HG02970 (cell line): ENCODE measurements at regions not wholly inside any gene's neighbourhood (a gene's known extent, or its start where the extent isn't known, plus 50 kb on each side); places are given as distances from the start of the nearest gene placed in this dataset.
"Not testable (repeated sequence)": the region's sequence is repeated elsewhere in the genome, so short reads cannot be mapped to it uniquely, and the experiment has no call there.

ENCODE experiments used
- ATAC-seq: cut with Tn5 transposase; IDR thresholded peaks from one replicate; pipeline ENCODE4 v1.9.1; 2021; ENCODE audit warnings: mild to moderate bottlenecking, moderate library complexity, moderate number of reproducible peaks; ENCODE audit not compliant: unreplicated experiment, low FRiP score

GRCh38 chr5:92050970-92051369 lies 667.9 kb upstream of the ARRDC3 start:
- ATAC-seq: no peak

GRCh38 chr5:92041911-92042660 lies 659.0 kb upstream of the ARRDC3 start:
- no peak for ATAC-seq

DNA sequence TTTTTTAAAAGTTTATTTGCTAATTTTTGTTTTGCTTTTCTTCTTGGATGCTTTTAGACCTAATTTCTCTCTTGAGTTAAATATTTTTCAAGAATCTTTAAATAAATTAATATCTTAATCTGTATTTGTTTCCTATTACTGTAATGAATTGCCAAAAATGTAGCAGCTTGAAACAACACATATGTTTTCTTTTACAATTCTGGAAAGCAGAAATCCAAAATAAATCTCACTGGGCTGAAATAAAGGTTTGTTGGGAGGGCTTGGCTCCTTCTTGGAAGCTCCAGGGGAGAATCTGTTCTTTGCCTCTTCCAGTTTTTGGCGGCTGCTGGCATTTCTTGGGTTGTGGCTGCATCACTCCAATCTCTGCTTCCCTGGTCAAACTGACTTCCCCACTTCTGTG lies 658.1 kb upstream of the ARRDC3 start:
- no peak for ATAC-seq

GRCh38 chr5:92029792-92030191 lies 646.7 kb upstream of the ARRDC3 start:
- not testable (repeated sequence) for ATAC-seq

DNA sequence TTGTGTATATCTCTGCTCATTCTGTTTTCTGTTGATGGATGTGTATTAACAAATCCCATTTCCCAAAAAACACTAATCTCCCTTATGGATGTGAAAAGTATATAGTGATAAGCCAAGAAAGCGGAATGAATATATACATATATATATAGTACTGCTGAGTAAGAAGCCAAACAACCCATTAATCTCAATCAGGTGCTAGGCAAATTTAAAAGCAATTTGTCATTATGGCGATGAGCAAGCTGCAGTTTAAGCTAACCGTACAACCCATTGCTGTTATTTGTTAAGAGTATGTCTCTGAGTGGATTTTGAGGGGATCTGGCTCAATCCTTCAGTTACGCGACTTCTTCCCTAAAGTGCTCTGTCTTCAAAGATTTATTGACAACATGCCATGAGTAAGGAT lies 640.4 kb upstream of the ARRDC3 start:
- no peak for ATAC-seq

- no peak for ATAC-seq
These were observed 640.0 kb upstream of the ARRDC3 start for GRCh38 chr5:92023141-92023471.

DNA sequence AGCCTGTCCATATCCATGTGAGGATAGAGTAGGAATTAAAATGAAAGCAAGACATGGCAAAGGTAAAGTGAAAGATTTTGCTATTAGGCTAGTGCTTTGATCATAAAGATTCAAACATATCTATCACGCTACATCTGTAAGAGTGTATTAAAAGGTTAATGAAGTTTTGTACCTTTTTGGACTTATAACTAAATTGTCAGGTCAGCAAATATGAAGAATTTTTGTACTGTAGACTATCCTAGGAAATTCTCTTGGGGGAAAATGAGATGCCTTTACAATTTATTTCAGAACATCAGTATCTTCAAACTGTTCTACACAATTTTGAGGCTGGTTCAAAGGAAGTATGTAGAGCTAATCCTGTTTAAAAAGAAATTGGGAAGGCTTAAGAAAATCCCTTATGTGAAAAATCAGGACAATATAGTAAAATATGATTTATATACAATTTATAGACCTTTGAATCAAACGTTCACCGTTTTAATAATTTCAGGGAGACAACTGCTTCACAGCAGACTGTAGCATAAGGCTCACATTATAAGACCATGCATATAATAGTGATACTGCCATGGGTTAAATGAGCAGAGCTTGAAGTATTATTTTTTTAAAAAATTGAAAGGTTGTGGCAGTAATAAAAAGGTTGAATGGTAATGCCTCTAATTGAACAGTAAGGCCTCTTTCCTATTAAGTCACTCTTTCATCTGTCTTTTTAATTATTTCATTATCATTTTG lies 639.5 kb upstream of the ARRDC3 start:
- no peak for ATAC-seq

DNA sequence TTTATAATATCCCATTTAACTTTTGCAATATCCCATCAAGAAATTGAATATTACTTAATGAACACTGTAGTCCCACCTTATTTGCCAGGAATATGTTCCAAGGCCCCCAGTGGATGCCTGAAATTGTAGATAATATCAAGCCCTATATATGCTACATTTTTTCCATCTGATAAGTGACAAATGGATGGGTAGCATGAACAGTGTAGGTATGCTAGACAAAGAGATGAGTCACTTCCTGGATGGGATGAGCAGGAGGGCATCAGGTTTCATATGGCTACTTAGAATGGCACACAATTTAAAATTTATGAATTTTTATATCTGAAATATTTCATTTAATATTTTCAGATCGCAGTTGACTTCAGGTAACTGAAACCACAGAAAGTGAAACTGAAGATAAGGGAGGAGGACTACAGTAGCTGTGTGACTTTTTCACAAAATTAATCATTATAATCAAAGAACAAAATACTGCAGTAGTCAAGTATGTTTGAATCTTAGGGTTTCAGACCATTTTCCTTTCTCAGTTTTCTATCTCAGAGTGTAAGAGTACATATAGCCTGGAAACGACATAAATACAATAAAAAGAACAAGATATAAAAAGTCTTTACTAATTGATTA lies 636.4 kb upstream of the ARRDC3 start:
- ATAC-seq: no peak

GRCh38 chr5:92017776-92018175 lies 634.7 kb upstream of the ARRDC3 start:
- no peak for ATAC-seq

DNA sequence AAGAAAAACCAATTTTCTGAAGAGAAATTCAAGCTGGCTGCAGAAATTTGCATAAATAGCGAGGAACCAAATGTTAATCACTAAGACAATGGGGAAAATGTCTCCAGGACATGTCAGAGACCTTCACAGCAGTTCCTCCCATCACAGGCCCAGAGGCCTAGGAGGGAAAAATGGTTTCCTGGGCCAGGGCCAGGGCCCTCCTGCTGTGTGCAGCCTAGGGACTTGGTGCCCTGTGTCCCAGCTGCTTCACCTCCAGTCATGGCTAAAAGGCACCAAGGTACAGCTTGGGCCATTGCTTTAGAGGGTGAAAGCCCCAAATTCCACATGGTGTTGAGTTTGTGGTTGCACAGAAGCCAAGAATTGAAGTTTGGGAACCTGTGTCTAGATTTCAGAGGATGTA lies 628.7 kb upstream of the ARRDC3 start:
- not testable (repeated sequence) for ATAC-seq

DNA sequence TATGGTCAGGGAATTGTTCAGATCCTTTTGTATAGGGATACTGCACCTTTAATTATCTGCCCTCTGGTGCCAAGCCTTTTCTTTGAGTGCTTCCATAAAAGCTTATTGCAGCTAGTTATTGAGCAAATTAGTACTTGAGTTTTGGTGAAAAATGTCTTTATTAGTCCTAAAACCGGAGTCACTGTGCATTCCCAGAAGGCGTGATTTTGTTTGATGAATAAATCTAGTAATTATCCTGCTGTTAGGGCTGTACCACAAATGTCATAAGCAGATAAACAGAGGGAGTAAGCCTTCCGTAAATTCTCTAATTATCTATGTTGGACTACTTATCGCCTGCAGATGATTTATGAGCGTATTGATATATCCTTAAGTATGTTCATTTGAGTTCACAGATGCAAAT lies 620.7 kb upstream of the ARRDC3 start:
- no peak for ATAC-seq

DNA sequence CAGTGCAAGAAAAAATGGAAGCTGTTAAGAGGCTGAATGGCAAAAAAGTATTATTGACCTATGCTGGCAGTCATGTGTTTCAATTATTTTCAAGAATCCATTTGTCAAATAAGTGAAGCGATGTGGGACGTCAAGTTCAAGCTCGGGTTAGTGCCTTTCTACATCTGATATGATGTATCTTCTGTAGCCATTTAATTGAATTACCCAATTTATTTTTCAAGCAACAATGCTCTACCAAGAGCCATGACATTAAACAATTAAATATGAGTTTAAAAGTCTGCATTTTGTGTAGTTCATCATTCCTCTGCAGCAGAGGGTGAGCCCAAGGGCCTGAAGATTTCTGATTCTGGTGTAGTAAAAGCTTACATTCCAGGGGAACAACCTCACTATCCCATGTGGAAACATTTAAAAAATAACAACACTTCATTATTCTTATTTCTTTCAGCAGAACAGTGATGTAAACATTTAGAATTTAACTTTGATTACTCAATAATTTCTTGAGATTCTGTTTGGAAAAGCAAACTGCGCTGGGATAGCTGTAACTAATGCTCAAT lies 619.7 kb upstream of the ARRDC3 start:
- no peak for ATAC-seq

- ATAC-seq: no peak
These were observed 615.7 kb upstream of the ARRDC3 start for GRCh38 chr5:91998774-91999173.

DNA sequence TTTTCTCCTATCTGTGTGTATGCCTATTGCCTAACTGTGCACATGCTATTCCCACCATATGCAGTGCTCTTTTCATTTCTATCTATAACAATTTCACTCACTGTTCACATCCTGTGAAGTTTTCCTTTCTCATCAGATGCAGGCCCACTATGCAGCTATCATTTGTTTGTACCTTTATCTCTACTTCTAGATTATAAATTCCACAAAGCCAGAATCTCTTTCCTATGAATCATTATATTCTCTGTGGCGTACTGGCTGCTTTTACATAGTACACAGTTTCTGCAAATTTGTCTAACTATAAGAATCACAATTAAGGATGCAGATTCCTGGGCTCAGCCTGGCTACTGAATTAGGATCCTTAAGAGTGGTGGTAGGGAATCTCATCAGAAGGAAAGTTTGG lies 600.8 kb upstream of the ARRDC3 start:
- no peak for ATAC-seq

DNA sequence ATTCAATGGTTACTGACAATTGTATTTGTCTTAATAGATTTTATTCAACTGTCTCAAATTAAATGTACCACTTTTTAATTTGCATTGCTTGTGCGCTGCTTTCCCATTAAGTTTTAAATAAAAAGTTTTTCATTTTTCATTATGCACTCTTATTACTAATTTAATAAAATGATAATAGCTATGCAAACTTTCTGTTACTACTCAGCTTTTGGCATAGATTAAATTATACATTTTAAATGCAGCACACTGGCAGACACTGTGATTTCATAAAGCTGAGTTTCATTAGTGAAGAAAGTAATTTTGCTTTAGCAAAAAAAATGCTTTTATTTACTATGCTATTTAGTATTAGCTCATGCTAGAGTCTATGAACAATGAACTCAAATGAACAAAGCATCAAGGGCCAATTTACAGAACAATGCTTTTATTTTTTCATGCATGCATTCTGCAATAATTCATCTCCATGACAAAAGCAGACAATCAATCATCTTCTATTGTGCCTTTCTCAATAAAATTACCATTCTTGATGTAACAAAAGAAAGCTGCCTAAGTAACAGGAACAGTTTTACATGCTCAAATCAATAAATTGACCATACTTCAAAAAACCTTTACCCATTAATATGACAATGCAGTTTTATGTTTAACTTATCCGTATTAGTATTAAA lies 595.2 kb upstream of the ARRDC3 start:
- ATAC-seq: no peak

- no peak for ATAC-seq
These were observed 594.5 kb upstream of the ARRDC3 start for GRCh38 chr5:91977579-91977978.

GRCh38 chr5:91976451-91976850 lies 593.3 kb upstream of the ARRDC3 start:
- no peak for ATAC-seq

- ATAC-seq: no peak
These were observed 580.0 kb upstream of the ARRDC3 start for GRCh38 chr5:91963166-91963565.

- ATAC-seq: no peak
These were observed 574.5 kb upstream of the ARRDC3 start for GRCh38 chr5:91957666-91958065.

DNA sequence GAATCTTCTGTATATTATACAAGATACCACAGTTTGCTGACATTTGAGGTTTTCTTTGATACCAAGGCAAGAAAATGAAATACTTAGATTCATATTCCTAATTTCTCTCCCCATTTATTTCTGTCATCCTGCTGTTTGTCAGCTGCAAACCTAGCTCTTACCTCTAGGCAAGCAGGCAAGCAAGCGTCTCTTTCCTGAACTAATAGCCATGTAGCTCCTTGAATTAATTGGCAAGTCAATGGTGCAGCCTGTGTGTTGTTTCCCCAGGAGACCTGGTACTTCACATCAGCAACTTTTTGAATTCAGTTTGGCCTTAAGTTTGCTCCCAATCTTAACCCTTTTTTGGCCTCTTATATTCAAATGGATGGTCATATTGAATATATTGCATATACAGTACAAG lies 573.6 kb upstream of the ARRDC3 start:
- no peak for ATAC-seq

DNA sequence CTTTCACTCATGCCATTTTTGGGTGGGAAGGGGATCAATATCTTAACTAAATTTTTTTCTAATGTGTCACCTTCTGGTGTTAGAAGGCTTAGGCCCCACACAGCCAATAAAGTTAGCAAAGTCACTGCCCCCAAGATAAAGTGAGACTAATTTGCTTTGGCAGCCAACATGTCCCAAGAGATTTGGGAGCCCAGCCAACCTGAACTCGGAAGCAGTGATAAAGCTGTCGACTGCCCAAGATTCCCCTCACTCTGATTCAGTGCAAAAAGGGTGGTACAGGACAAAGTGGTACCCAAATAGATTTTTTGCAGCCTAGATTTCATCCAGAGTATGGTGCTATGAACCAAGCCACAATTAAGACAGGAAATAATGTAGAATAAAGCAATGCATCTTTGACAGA lies 572.5 kb upstream of the ARRDC3 start:
- no peak for ATAC-seq
